ENCODE measurements at regions not wholly inside any gene's neighbourhood (a gene's known extent, or its start where the extent isn't known, plus 50 kb on each side); places are given as distances from the start of the nearest gene placed in this dataset.

GRCh38 chr4:132026166-132026565 is 1122.9 kb upstream of the PCDH10 start:
- Mint-ChIP-seq H3K27me3 (ENCODE audit: low read depth) (no peaks in the 10 kb centered on the region), H3K4me1 (ENCODE audit: low read depth) (no peaks in the 10 kb centered on the region), H3K4me3 (no peak overlapping the region), H3K36me3 (ENCODE audit: low read depth) (no peaks in the 10 kb centered on the region), H3K9me3 (ENCODE audit: insufficient read depth) (no peaks in the 10 kb centered on the region), H3K27ac (no peak overlapping the region)
- no peak for ATAC-seq
- DNase-seq, result no peak
- ChIA-PET POLR2A (no interaction called here), CTCF (no interaction called here)

GRCh38 chr4:132026816-132027215 is 1122.3 kb upstream of the PCDH10 start:
- ChIA-PET POLR2A (no interaction called here), CTCF (no interaction called here)
- DNase-seq (no peak), ATAC-seq (no peak)
- no peak overlapping the region for H3K27ac Mint-ChIP-seq
- no peaks in the 10 kb centered on the region for H3K27me3 Mint-ChIP-seq (ENCODE audit: low read depth)
- H3K36me3 Mint-ChIP-seq (ENCODE audit: low read depth), result no peaks in the 10 kb centered on the region
- no peaks in the 10 kb centered on the region for H3K4me1 Mint-ChIP-seq (ENCODE audit: low read depth)
- no peak overlapping the region for H3K4me3 Mint-ChIP-seq
- H3K9me3 Mint-ChIP-seq (ENCODE audit: insufficient read depth), result no peaks in the 10 kb centered on the region

- H3K4me1 Mint-ChIP-seq (ENCODE audit: low read depth), result no peaks in the 10 kb centered on the region
- DNase-seq (no peak), ATAC-seq (no peak)
- H3K36me3 Mint-ChIP-seq (ENCODE audit: low read depth), result no peaks in the 10 kb centered on the region
- ChIA-PET CTCF (no interaction called here), POLR2A (no interaction called here)
- H3K4me3 Mint-ChIP-seq, result no peak overlapping the region
- H3K27me3 Mint-ChIP-seq (ENCODE audit: low read depth), result no peaks in the 10 kb centered on the region
- peaks cover 3% of the 10 kb centered on the region for H3K9me3 Mint-ChIP-seq (ENCODE audit: insufficient read depth)
- H3K27ac Mint-ChIP-seq, result no peak overlapping the region
These were observed 1092.6 kb upstream of the PCDH10 start for GRCh38 chr4:132056496-132056895.

- H3K4me3 Mint-ChIP-seq, result no peak overlapping the region
- POLR2A ChIA-PET, result no interaction called here
- H3K27me3 Mint-ChIP-seq (ENCODE audit: low read depth), result no peaks in the 10 kb centered on the region
- H3K9me3 Mint-ChIP-seq (ENCODE audit: insufficient read depth), result peaks cover 3% of the 10 kb centered on the region
- no peaks in the 10 kb centered on the region for H3K4me1 Mint-ChIP-seq (ENCODE audit: low read depth)
- ATAC-seq (no peak), DNase-seq (no peak)
- no peaks in the 10 kb centered on the region for H3K36me3 Mint-ChIP-seq (ENCODE audit: low read depth)
- CTCF ChIA-PET, result no interaction called here
- no peak overlapping the region for H3K27ac Mint-ChIP-seq
These were observed 1089.9 kb upstream of the PCDH10 start for GRCh38 chr4:132059227-132059626.

GRCh38 chr4:132062611-132063239 is 1086.4 kb upstream of the PCDH10 start:
- POLR2A ChIA-PET, result no interaction called here
- Mint-ChIP-seq H3K36me3 (ENCODE audit: low read depth) (no peaks in the 10 kb centered on the region), H3K27ac (no peak overlapping the region), H3K4me1 (ENCODE audit: low read depth) (no peaks in the 10 kb centered on the region), H3K9me3 (ENCODE audit: insufficient read depth) (peaks cover 3% of the 10 kb centered on the region), H3K27me3 (ENCODE audit: low read depth) (no peaks in the 10 kb centered on the region), H3K4me3 (no peak overlapping the region)
- CTCF ChIA-PET, result no interaction called here
- ATAC-seq (no peak), DNase-seq (no peak)

- no peak overlapping the region for H3K27ac Mint-ChIP-seq
- H3K36me3 Mint-ChIP-seq (ENCODE audit: low read depth), result no peaks in the 10 kb centered on the region
- POLR2A ChIA-PET, result no interaction called here
- peaks cover 3% of the 10 kb centered on the region for H3K9me3 Mint-ChIP-seq (ENCODE audit: insufficient read depth)
- H3K4me1 Mint-ChIP-seq (ENCODE audit: low read depth), result no peaks in the 10 kb centered on the region
- ATAC-seq, result no peak
- CTCF ChIA-PET, result no interaction called here
- no peak overlapping the region for H3K4me3 Mint-ChIP-seq
- no peak for DNase-seq
- no peaks in the 10 kb centered on the region for H3K27me3 Mint-ChIP-seq (ENCODE audit: low read depth)
These were observed 1085.3 kb upstream of the PCDH10 start for GRCh38 chr4:132063829-132064228.

GRCh38 chr4:132065940-132066495 is 1083.1 kb upstream of the PCDH10 start:
- Mint-ChIP-seq H3K4me1 (ENCODE audit: low read depth) (no peaks in the 10 kb centered on the region), H3K9me3 (ENCODE audit: insufficient read depth) (no peaks in the 10 kb centered on the region), H3K4me3 (no peak overlapping the region), H3K27ac (no peak overlapping the region), H3K36me3 (ENCODE audit: low read depth) (no peaks in the 10 kb centered on the region), H3K27me3 (ENCODE audit: low read depth) (no peaks in the 10 kb centered on the region)
- ATAC-seq (no peak), DNase-seq (no peak)
- POLR2A ChIA-PET, result no interaction called here
- CTCF ChIA-PET, result no interaction called here

GRCh38 chr4:132071815-132072214 is 1077.3 kb upstream of the PCDH10 start:
- CTCF ChIA-PET, result no interaction called here
- POLR2A ChIA-PET, result no interaction called here
- ATAC-seq, result no peak

GRCh38 chr4:132076829-132077228 is 1072.3 kb upstream of the PCDH10 start:
- Mint-ChIP-seq H3K4me1 (ENCODE audit: low read depth) (no peaks in the 10 kb centered on the region), H3K4me3 (no peak overlapping the region), H3K27me3 (ENCODE audit: low read depth) (no peaks in the 10 kb centered on the region), H3K27ac (no peak overlapping the region), H3K9me3 (ENCODE audit: insufficient read depth) (no peaks in the 10 kb centered on the region), H3K36me3 (ENCODE audit: low read depth) (no peaks in the 10 kb centered on the region)
- ChIA-PET POLR2A (no interaction called here), CTCF (no interaction called here)
- DNase-seq (no peak), ATAC-seq (no peak)

More at GRCh38 chr4:132071815-132072214, 1077.3 kb upstream of the PCDH10 start:
- Mint-ChIP-seq H3K36me3 (ENCODE audit: low read depth) (no peaks in the 10 kb centered on the region), H3K9me3 (ENCODE audit: insufficient read depth) (no peaks in the 10 kb centered on the region), H3K4me3 (no peak overlapping the region), H3K4me1 (ENCODE audit: low read depth) (no peaks in the 10 kb centered on the region), H3K27me3 (ENCODE audit: low read depth) (no peaks in the 10 kb centered on the region), H3K27ac (no peak overlapping the region)
- no peak for DNase-seq

GRCh38 chr4:132085105-132085504 is 1064.0 kb upstream of the PCDH10 start:
- Mint-ChIP-seq H3K4me1 (ENCODE audit: low read depth) (no peaks in the 10 kb centered on the region), H3K36me3 (ENCODE audit: low read depth) (no peaks in the 10 kb centered on the region), H3K9me3 (ENCODE audit: insufficient read depth) (peaks cover 2% of the 10 kb centered on the region), H3K27ac (no peak overlapping the region), H3K27me3 (ENCODE audit: low read depth) (no peaks in the 10 kb centered on the region), H3K4me3 (no peak overlapping the region)
- POLR2A ChIA-PET, result no interaction called here
- no peak for ATAC-seq
- DNase-seq, result no peak
- CTCF ChIA-PET, result no interaction called here

- no peak for DNase-seq
- CTCF ChIA-PET, result no interaction called here
- Mint-ChIP-seq H3K9me3 (ENCODE audit: insufficient read depth) (peaks cover 7% of the 10 kb centered on the region), H3K27me3 (ENCODE audit: low read depth) (no peaks in the 10 kb centered on the region), H3K27ac (no peak overlapping the region), H3K36me3 (ENCODE audit: low read depth) (no peaks in the 10 kb centered on the region), H3K4me3 (no peak overlapping the region), H3K4me1 (ENCODE audit: low read depth) (no peaks in the 10 kb centered on the region)
- POLR2A ChIA-PET, result no interaction called here
- ATAC-seq, result no peak
These were observed 1055.1 kb upstream of the PCDH10 start for GRCh38 chr4:132094017-132094416.

- H3K36me3 Mint-ChIP-seq (ENCODE audit: low read depth), result no peaks in the 10 kb centered on the region
- no peak overlapping the region for H3K27ac Mint-ChIP-seq
- H3K4me1 Mint-ChIP-seq (ENCODE audit: low read depth), result no peaks in the 10 kb centered on the region
- H3K4me3 Mint-ChIP-seq, result no peak overlapping the region
- H3K27me3 Mint-ChIP-seq (ENCODE audit: low read depth), result no peaks in the 10 kb centered on the region
- ChIA-PET CTCF (no interaction called here), POLR2A (no interaction called here)
- ATAC-seq (no peak), DNase-seq (no peak)
- H3K9me3 Mint-ChIP-seq (ENCODE audit: insufficient read depth), result peaks cover 7% of the 10 kb centered on the region
These were observed 1052.1 kb upstream of the PCDH10 start for GRCh38 chr4:132097041-132097440.

GRCh38 chr4:132101526-132101925 is 1047.6 kb upstream of the PCDH10 start:
- ATAC-seq, result no peak
- Mint-ChIP-seq H3K9me3 (ENCODE audit: insufficient read depth) (no peaks in the 10 kb centered on the region), H3K27ac (no peak overlapping the region), H3K27me3 (ENCODE audit: low read depth) (no peaks in the 10 kb centered on the region), H3K4me3 (no peak overlapping the region), H3K4me1 (ENCODE audit: low read depth) (no peaks in the 10 kb centered on the region), H3K36me3 (ENCODE audit: low read depth) (no peaks in the 10 kb centered on the region)
- no peak for DNase-seq
- POLR2A ChIA-PET, result no interaction called here
- CTCF ChIA-PET, result no interaction called here

Measured in activated CD8-positive, alpha-beta T cell treated with anti-CD3 and anti-CD28 coated beads, Interleukin-2, amount 10 ng/mL, durations not matched to agents 7 days and 5 days (primary cell).